Stimulated activated naive CD8-positive, alpha-beta T cell treated with anti-CD3 and anti-CD28 coated beads, Interleukin-15, amount 100 ng/mL, for 72 hours (primary cell): ENCODE measurements at regions not wholly inside any gene's neighbourhood (a gene's known extent, or its start where the extent isn't known, plus 50 kb on each side); places are given as distances from the start of the nearest gene placed in this dataset.
"Not testable (repeated sequence)": the region's sequence is repeated elsewhere in the genome, so short reads cannot be mapped to it uniquely, and the experiment has no call there.

ENCODE experiments used
- ATAC-seq: fragments of 150-1000 bp; cut with Tn5 transposase; 2 replicates; pipeline ENCODE4 v1.10.0; 2021; ENCODE audit warnings: mild to moderate bottlenecking, moderate library complexity
- DNase-seq, 2 donors: peaks; one replicate each; pipeline ENCODE4 v3.0.0; 2021 to 2022
- H3K27ac Mint-ChIP-seq, 2 donors: one replicate each; pipeline ENCODE4 v1.8.0; 2022; ENCODE audit warnings: mild to moderate bottlenecking in 2 of 2, mixed read lengths in 2 of 2, moderate library complexity in 2 of 2
- H3K27me3 Mint-ChIP-seq: one replicate; pipeline ENCODE4 v1.8.0; 2022; ENCODE audit warnings: mixed read lengths
- H3K4me1 Mint-ChIP-seq: one replicate; pipeline ENCODE4 v1.8.0; 2022; ENCODE audit warnings: mild to moderate bottlenecking, mixed read lengths
- H3K4me3 Mint-ChIP-seq, 2 donors: one replicate each; pipeline ENCODE4 v1.8.0; 2022; ENCODE audit warnings: mild to moderate bottlenecking in 2 of 2, mixed read lengths in 2 of 2, moderate library complexity in 1 of 2
- H3K9me3 Mint-ChIP-seq, 2 donors: one replicate each; pipeline ENCODE4 v1.8.0; 2022; ENCODE audit warnings: mixed read lengths in 2 of 2

DNA sequence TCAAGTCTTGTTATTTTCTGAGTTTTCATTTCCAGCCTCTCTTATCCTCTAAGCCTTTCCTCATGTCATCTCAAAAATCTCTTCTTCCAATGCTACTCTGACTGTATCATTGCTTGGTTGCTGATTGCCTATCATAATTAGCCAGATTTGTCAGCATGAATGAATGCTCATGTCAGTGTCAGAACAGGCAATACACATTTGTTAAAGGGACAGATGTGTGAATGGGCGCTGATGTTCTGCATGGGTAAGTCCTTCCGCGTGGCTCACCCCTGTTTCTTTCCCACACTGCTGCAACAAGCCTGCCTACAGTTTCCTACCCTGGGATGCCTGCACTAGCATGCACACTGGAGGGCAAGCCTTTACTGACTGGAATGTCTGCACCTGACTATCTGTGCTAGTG, 100.6 kb downstream of the RHOU start:
- Mint-ChIP-seq H3K4me3 (no peak overlapping the region), H3K9me3 (no peaks in the 10 kb centered on the region), H3K27me3 (peaks cover 7% of the 10 kb centered on the region), H3K27ac (no peak overlapping the region), H3K4me1 (peaks cover 10% of the 10 kb centered on the region)
- DNase-seq: no peak
- no peak for ATAC-seq

GRCh38 chr1:228836427-228836826, 101.1 kb downstream of the RHOU start:
- Mint-ChIP-seq H3K4me3 (no peak overlapping the region), H3K27me3 (peaks cover 7% of the 10 kb centered on the region), H3K4me1 (peaks cover 4% of the 10 kb centered on the region), H3K9me3 (no peaks in the 10 kb centered on the region), H3K27ac (no peak overlapping the region)
- ATAC-seq: no peak
- no peak for DNase-seq

GRCh38 chr1:228837032-228837431, 101.8 kb downstream of the RHOU start:
- Mint-ChIP-seq H3K27me3 (peaks cover 7% of the 10 kb centered on the region), H3K4me3 (no peak overlapping the region), H3K27ac (no peak overlapping the region), H3K9me3 (no peaks in the 10 kb centered on the region), H3K4me1 (peaks cover 6% of the 10 kb centered on the region)
- ATAC-seq (no peak), DNase-seq (no peak)

GRCh38 chr1:228837817-228838716, 102.8 kb downstream of the RHOU start:
- peak overlapping the region in 1 of 2 donors; percentile 22 for H3K27ac Mint-ChIP-seq
- ATAC-seq: no peak
- H3K4me1 Mint-ChIP-seq: peaks cover 9% of the 10 kb centered on the region

DNA sequence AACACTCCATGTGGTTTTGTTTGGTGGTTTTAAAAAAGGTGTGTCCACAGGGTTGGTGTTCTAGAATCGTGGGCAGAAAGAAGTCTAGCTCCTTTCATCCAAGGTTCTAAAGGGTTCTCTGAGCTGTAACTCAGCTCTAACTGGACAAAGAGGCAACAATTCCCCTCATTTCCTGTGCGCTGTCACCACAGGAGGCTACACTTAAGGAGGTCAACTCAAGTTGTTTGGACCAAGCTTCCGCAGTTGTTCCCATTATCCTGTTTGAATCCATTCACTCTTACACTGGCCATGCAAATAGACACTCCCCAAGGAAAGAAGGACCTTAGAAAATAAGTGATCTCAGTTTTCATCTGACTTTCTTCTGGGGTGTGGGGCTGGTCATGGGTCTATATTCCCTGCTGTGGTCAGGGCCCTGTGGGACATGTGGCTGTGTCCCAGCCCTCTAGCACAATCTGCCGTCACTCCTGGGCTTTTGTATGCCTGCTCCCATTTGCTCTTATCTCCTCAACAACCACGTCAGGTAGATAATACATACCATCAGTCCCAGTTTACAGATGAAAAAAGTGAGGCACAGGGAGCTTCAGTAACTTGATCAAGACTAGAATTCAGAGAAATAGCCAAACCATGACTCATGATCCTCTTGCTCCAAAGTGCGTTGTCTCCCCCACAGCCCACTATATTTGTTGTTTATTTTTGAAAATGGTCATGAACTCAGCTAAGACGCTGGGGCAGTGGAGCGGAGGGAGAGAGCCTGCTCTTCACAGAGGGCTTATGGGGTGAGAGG, 103.6 kb downstream of the RHOU start:
- Mint-ChIP-seq H3K27ac (peak overlapping the region in 1 of 2 donors; percentile 22), H3K4me1 (peaks cover 9% of the 10 kb centered on the region), H3K9me3 (peaks cover 5 to 9% of the 10 kb centered on the region in 2 donors), H3K27me3 (peaks cover 7% of the 10 kb centered on the region), H3K4me3 (no peak overlapping the region)
- DNase-seq: no peak
- no peak for ATAC-seq

More at GRCh38 chr1:228837817-228838716, 102.8 kb downstream of the RHOU start:
- H3K9me3 Mint-ChIP-seq: peaks cover 5 to 6% of the 10 kb centered on the region in 2 donors
- H3K27me3 Mint-ChIP-seq: peaks cover 7% of the 10 kb centered on the region
- H3K4me3 Mint-ChIP-seq: no peak overlapping the region
- DNase-seq: no peak

DNA sequence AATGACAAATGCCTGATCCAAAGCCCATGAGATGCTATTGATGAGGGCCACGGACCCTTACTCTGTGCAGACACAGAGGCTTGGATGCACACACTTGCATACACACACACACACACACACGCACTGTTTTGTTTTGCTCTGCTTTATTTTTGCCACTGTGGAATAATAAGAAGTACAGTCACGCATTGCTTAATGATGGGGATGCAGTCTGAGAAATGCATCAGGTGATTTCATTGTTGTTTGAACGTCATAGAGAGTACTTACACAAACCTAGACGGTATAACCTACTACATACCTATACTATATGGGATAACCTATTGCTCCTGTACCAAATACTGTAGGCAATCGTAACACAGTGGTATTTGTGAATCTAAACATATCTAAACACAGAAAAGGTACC, 104.4 kb downstream of the RHOU start:
- no peak for ATAC-seq
- Mint-ChIP-seq H3K4me3 (no peak overlapping the region), H3K9me3 (peaks cover 5 to 9% of the 10 kb centered on the region in 2 donors), H3K27me3 (peaks cover 7% of the 10 kb centered on the region), H3K4me1 (peaks cover 9% of the 10 kb centered on the region), H3K27ac (no peak overlapping the region)
- DNase-seq: no peak

DNA sequence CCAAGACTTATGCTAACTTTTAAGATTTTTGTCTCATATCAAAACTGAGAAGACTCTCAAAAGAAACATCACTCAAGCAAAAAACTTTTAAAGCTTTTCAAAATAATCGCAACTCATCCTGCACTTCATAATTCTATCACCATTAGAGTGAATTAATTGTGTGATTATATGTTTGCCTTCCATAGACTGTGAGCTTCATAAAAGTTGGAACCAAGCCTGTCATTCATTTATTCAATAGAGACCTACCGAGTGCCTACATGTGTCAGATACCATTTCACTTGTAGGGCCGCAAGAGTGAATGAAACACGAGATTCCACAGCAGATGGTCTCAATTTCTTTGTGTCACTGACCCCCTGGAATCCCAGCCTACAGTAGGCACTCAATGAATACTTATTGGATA, 106.4 kb downstream of the RHOU start:
- ATAC-seq (no peak), DNase-seq (no peak)
- H3K9me3 Mint-ChIP-seq: peaks cover 5 to 9% of the 10 kb centered on the region in 2 donors
- H3K27me3 Mint-ChIP-seq: no peaks in the 10 kb centered on the region
- peaks cover 9% of the 10 kb centered on the region for H3K4me1 Mint-ChIP-seq
- H3K4me3 Mint-ChIP-seq: no peak overlapping the region
- no peak overlapping the region for H3K27ac Mint-ChIP-seq

- H3K9me3 Mint-ChIP-seq: peaks cover 5 to 9% of the 10 kb centered on the region in 2 donors
- no peak overlapping the region for H3K27ac Mint-ChIP-seq
- no peaks in the 10 kb centered on the region for H3K27me3 Mint-ChIP-seq
- peak; percentile 60 for ATAC-seq
- DNase-seq: no peak
- no peak overlapping the region for H3K4me3 Mint-ChIP-seq
- peaks cover 9% of the 10 kb centered on the region for H3K4me1 Mint-ChIP-seq
Observed at GRCh38 chr1:228842094-228842775, 107.0 kb downstream of the RHOU start.

DNA sequence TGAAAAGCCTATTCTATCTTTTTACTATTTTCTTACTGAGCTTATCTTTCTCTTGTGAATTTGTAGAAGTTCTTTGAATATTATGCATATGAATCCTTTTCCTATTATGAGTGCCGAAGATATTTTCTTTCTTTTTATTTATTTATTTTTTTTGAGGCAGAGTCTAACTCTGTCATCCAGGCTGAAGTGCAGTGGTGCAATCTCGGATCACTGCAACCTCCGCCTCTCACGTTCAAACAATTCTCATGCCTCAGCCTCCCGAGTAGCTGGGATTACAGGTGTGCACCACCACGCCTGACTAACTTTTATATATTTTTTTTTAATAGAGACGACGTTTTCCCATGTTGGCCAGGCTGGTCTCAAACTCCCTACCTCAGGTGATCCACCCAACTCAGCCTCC, 109.8 kb downstream of the RHOU start:
- H3K4me1 Mint-ChIP-seq: peaks cover 11% of the 10 kb centered on the region
- peaks cover 5 to 9% of the 10 kb centered on the region in 2 donors for H3K9me3 Mint-ChIP-seq
- H3K4me3 Mint-ChIP-seq: no peak overlapping the region
- DNase-seq: no peak
- no peak overlapping the region for H3K27ac Mint-ChIP-seq
- no peaks in the 10 kb centered on the region for H3K27me3 Mint-ChIP-seq
- no peak for ATAC-seq

DNA sequence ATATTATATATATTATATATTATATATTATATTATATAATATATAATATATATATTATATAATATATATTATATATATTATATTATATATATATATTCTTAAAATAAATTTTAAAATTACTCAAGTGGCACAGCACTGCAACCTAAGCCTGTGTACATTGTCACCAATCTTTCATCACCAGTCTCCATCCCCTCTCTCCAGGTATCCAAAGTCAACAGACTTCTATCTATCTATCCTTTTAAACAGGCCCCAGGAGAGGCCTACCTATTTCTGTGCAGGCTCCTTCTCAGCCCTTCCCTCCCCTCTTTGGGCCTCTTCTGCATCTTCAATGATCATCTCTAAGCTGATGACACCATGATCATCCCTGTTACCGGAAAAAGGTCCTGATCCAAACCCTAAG, 111.7 kb downstream of the RHOU start:
- no peak for DNase-seq
- Mint-ChIP-seq H3K9me3 (peaks cover 5 to 9% of the 10 kb centered on the region in 2 donors), H3K4me1 (peaks cover 10% of the 10 kb centered on the region), H3K4me3 (no peak overlapping the region), H3K27me3 (no peaks in the 10 kb centered on the region), H3K27ac (no peak overlapping the region)
- peak; percentile 55 for ATAC-seq

DNA sequence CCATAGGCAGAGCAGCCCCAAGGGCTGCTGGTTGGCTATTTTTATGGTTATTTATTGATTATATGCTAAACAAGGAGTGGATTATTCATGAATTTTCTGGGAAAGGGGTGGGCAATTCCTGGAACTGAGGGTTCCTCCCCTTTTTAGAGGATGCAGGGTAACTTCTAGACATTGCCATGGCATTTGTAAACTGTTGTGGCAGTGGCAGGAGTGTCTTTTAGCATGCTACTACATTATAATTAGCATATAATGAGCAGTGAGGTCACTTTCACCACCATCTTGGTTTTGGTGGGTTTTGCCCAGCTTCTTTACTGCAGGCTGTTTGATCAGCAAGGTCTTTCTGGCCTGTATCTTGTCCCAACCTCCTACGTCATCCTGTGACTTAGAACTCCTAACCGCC, 112.2 kb downstream of the RHOU start:
- not testable (repeated sequence) for DNase-seq, H3K4me3 Mint-ChIP-seq, H3K9me3 Mint-ChIP-seq, ATAC-seq, H3K27ac Mint-ChIP-seq, H3K27me3 Mint-ChIP-seq, H3K4me1 Mint-ChIP-seq

DNA sequence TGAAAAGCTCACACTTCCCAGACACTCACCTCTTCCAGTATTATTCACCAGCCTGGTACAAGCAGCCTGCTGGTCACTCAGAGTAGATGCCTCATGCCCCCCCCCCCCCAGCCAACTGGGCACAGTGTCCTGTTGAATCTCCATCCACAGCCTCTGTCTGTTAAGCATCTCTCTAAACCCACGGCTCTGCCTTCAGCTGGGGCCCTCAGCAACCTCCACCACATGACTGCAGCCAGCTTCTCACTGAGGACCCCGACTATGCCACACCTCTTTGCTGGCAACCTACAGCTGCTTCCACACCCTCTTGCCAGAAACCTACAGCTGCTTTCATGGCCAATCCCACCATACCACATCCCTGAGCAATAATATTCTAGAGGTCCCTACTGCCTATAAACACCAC, 113.1 kb downstream of the RHOU start:
- no peaks in the 10 kb centered on the region for H3K27me3 Mint-ChIP-seq
- no peaks in the 10 kb centered on the region for H3K9me3 Mint-ChIP-seq
- peaks cover 6% of the 10 kb centered on the region for H3K4me1 Mint-ChIP-seq
- H3K4me3 Mint-ChIP-seq: no peak overlapping the region
- DNase-seq (no peak), ATAC-seq (no peak)
- no peak overlapping the region for H3K27ac Mint-ChIP-seq

- Mint-ChIP-seq H3K27ac (no peak overlapping the region), H3K4me1 (peaks cover 6% of the 10 kb centered on the region), H3K4me3 (no peak overlapping the region), H3K27me3 (no peaks in the 10 kb centered on the region), H3K9me3 (no peaks in the 10 kb centered on the region)
- no peak for DNase-seq
- ATAC-seq: no peak
Observed at GRCh38 chr1:228849011-228849541, 113.8 kb downstream of the RHOU start.

GRCh38 chr1:228850141-228851100, 115.1 kb downstream of the RHOU start:
- Mint-ChIP-seq H3K4me1 (peaks cover 6% of the 10 kb centered on the region), H3K27me3 (no peaks in the 10 kb centered on the region), H3K4me3 (no peak overlapping the region), H3K27ac (no peak overlapping the region), H3K9me3 (peaks cover 0 to 3% of the 10 kb centered on the region in 2 donors)
- DNase-seq (no peak), ATAC-seq (no peak)
